Colonic mucosa (tissue), 4 donors: ENCODE measurements at regions not wholly inside any gene's neighbourhood (a gene's known extent, or its start where the extent isn't known, plus 50 kb on each side); places are given as distances from the start of the nearest gene placed in this dataset.

Source experiments
- DNase-seq: peaks from one replicate; pipeline ENCODE4 v3.0.0-alpha.2; 2020
- H3K27ac ChIP-seq: fragments of 200-600 bp; one replicate; pipeline ENCODE4 v1.8.0; 2021
- H3K27me3 ChIP-seq: fragments of 200-600 bp; one replicate; pipeline ENCODE4 v1.8.0; 2021
- H3K36me3 ChIP-seq: fragments of 200-600 bp; one replicate; pipeline ENCODE4 v1.8.0; 2021
- H3K4me1 ChIP-seq: fragments of 200-600 bp; one replicate; pipeline ENCODE4 v1.8.0; 2021; ENCODE audit warnings: mild to moderate bottlenecking
- H3K4me3 ChIP-seq: fragments of 200-600 bp; one replicate; pipeline ENCODE4 v1.8.0; 2021
- H3K9ac ChIP-seq, 2 donors: one replicate each; pipeline ENCODE4 v1.7.0; 2013; ENCODE audit warnings: control low read depth in 2 of 2, low read depth in 2 of 2, low read length in 2 of 2
- H3K9me3 ChIP-seq: fragments of 200-600 bp; one replicate; pipeline ENCODE4 v1.8.0; 2021
- intact Hi-C: fragments of 100-400 bp; cut with DNase I; formaldehyde crosslinking; loops from one replicate; pipeline ENCODE4 v1.14.1; 2022
- TF ChIP-seq, protein P1 (sequence below): fragments of 200-600 bp; IDR thresholded peaks from one replicate; pipeline ENCODE4 v1.8.0; 2022; ENCODE audit warnings: antibody characterized with exemption, mild to moderate bottlenecking
- donor health status: healthy.
- donor health status: DM: no; HTN: no; CAD: no.
- donor health status: DM: no; HTN: no; CAD: no.

DNA sequence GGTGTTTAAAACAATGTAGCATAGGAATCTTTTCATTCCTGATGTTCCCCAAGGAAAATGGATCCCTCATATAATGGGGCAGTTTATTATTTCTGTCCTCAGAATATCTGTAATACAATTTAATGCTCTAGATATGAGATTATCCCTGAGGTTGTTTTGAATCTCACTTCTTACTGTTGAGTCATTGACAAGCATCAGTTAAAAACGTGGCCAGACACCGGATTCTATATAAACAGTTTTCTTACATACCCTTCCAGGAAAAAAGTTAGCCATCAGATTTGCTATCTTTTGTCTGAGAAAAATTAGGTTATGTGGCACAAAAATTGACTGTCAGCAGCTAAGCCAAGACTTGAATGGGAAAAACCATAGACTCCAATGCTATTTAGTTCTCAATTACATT is 539.8 kb upstream of the CELF2 start:
- H3K27ac ChIP-seq: no peak overlapping the region

DNA sequence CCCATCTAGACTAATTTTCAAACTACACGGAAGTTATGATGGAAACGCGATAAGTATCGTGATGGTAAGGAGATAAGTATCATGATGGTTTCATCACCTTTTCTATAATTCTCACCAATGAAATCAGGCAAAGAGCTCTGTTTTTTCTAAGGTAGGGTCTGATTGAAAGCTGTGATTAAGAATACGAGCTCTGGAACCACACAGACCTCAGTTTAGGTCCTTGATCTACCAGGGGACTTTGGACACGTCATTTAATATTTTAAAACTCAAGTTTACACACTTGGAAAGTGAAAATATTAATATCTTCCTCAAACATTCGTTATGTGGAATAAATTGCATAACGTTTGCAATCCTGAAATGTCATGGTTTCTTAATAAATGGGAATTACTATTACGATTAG is 538.2 kb upstream of the CELF2 start:
- no peak overlapping the region for H3K9ac ChIP-seq
- no peaks in the 10 kb centered on the region for H3K4me1 ChIP-seq
- no peak overlapping the region for H3K4me3 ChIP-seq
- intact Hi-C loops: no loop called here
- H3K27ac ChIP-seq: no peak overlapping the region
- no peaks in the 10 kb centered on the region for H3K9me3 ChIP-seq
- no peaks in the 10 kb centered on the region for H3K36me3 ChIP-seq
- no peak for DNase-seq
- H3K27me3 ChIP-seq: no peaks in the 10 kb centered on the region
- TF ChIP-seq, protein P1, sequence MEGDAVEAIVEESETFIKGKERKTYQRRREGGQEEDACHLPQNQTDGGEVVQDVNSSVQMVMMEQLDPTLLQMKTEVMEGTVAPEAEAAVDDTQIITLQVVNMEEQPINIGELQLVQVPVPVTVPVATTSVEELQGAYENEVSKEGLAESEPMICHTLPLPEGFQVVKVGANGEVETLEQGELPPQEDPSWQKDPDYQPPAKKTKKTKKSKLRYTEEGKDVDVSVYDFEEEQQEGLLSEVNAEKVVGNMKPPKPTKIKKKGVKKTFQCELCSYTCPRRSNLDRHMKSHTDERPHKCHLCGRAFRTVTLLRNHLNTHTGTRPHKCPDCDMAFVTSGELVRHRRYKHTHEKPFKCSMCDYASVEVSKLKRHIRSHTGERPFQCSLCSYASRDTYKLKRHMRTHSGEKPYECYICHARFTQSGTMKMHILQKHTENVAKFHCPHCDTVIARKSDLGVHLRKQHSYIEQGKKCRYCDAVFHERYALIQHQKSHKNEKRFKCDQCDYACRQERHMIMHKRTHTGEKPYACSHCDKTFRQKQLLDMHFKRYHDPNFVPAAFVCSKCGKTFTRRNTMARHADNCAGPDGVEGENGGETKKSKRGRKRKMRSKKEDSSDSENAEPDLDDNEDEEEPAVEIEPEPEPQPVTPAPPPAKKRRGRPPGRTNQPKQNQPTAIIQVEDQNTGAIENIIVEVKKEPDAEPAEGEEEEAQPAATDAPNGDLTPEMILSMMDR: no peak

More for the DNA sequence above, 539.8 kb upstream of the CELF2 start:
- H3K27me3 ChIP-seq: no peaks in the 10 kb centered on the region
- DNase-seq: no peak
- H3K4me3 ChIP-seq: no peak overlapping the region
- intact Hi-C loops: no loop called here
- H3K9ac ChIP-seq: no peak overlapping the region
- TF ChIP-seq, protein P1: no peak
- H3K4me1 ChIP-seq: no peaks in the 10 kb centered on the region
- H3K36me3 ChIP-seq: no peaks in the 10 kb centered on the region
- no peaks in the 10 kb centered on the region for H3K9me3 ChIP-seq

DNA sequence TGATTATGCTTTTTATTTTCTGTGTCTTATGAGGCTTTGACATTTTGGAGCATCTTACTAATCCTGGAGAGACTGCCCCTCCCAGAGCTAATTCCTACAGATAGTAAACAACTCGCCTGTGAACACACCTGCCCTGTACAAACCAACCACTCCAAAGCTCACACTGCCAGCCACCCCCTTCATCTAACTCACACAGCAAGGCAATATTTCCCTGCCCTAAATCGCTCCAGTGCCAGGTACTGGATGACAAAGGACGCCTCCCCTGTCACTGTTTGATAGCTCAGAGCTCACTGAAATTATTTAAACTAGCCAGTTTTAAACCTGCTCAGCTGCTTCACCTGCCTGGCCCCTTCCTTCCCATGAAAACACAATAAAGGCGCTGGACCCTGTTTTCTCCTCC is 535.1 kb upstream of the CELF2 start:
- H3K27me3 ChIP-seq: no peaks in the 10 kb centered on the region
- H3K4me1 ChIP-seq: no peaks in the 10 kb centered on the region
- peak; percentile 26 for DNase-seq
- no peak overlapping the region for H3K9ac ChIP-seq
- H3K4me3 ChIP-seq: no peak overlapping the region
- H3K27ac ChIP-seq: no peak overlapping the region
- H3K9me3 ChIP-seq: no peaks in the 10 kb centered on the region
- TF ChIP-seq, protein P1: no peak
- no peaks in the 10 kb centered on the region for H3K36me3 ChIP-seq
- intact Hi-C loops: no loop called here

DNA sequence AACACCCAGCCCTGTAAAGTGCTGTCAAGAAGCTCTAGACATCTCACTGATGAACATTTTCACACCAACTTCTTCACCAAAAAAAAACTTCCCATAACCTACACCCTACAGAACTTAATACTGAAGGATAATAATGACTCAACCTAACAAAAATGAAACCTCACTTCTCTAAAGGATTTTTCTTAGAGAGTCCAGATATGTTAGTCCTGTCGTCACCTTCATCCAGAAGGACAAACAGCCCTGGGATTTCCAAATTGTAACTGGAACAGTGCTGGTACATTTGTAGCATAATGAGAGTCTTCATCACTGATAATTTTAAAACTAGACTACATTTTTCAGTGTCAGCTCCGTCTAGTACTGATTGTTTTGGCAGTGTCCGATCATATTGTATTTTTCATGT is 528.6 kb upstream of the CELF2 start:
- no peaks in the 10 kb centered on the region for H3K9me3 ChIP-seq
- intact Hi-C loops: no loop called here
- H3K4me1 ChIP-seq: no peaks in the 10 kb centered on the region
- H3K27ac ChIP-seq: no peak overlapping the region
- no peaks in the 10 kb centered on the region for H3K36me3 ChIP-seq
- no peak overlapping the region for H3K4me3 ChIP-seq
- H3K9ac ChIP-seq: no peak overlapping the region
- no peaks in the 10 kb centered on the region for H3K27me3 ChIP-seq
- DNase-seq: no peak
- TF ChIP-seq, protein P1: no peak

DNA sequence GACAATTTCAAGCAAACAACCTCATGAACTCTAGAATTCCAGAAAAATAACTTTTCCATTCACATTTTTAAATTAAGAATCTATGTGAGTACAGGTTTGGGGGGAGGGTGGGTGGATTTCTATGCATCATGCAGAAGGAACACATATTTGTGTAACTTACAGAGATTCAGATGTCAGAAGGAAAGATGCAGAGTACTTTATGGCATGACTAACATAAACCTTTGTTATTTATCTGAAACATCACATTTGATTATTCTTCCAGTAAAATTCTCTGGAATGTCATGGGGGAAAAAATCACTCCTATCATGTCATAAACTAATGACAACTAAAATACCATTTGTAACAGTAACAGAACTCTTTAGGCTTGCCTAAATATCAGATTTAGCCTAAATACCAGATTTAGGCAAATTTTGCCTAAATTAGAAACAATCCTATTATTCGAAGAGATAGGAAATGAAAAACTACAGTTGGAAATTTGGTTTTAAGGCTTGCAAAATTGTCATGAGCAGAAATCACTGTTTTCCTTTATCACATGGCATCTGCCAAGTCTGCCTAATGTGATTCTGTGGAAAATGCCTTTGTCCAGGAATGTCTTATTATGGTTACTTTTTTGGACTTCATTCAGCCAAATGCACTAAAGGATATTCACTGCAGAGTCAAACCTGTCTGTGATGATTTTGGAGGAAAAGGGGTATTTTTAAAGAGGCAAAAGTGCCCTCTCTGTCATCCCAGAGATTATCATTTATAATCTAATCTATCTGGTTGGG is 527.7 kb upstream of the CELF2 start:
- TF ChIP-seq, protein P1: no peak
- no peak for DNase-seq
- intact Hi-C loops: no loop called here
- Histone ChIP-seq H3K36me3 (no peaks in the 10 kb centered on the region), H3K4me3 (no peak overlapping the region), H3K27ac (no peak overlapping the region), H3K9me3 (no peaks in the 10 kb centered on the region), H3K27me3 (no peaks in the 10 kb centered on the region), H3K9ac (no peak overlapping the region), H3K4me1 (no peaks in the 10 kb centered on the region)
